ENCODE measurements at regions not wholly inside any gene's neighbourhood (a gene's known extent, or its start where the extent isn't known, plus 50 kb on each side); places are given as distances from the start of the nearest gene placed in this dataset.

DNA sequence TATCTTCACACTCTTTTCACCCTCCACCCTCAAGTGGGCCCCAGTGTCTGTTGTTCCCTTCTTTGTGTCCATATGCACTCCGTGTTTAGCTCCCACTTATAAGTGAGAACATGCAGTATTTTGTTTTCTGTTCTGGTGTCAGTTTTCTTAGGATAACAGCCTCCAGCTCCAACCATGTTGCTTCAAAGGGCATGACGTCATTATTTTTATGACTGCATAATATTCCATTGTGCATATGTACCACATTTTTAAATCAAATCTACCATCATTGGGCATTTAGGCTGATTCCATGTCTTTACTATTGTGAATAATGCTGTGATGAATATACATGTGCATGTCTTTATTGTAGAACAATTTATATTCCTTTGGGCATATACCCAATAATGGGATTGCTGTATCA, 140.3 kb downstream of the LYPLAL1 start:
- DNase-seq (ENCODE audit: low read depth) = no peak

DNA sequence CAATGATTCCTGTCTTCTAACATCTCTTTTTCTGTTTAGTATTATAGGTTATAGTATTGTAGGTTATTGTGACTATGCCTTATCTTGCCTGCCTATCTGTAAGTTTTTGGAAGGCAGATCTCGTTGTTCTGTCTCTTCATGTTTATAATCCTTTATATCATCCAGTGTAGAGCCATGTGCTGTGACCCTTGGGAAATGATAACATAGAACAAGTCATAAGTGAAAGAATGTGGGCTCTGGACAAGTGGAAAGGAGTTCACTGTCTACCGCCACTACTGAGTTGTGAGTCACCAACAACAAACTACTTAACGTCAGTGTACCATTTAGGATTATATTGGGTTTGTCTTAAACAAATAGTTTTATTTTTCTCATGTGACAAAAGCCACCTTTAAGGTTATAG, 139.3 kb downstream of the LYPLAL1 start:
- no peak for DNase-seq (ENCODE audit: low read depth)

DNA sequence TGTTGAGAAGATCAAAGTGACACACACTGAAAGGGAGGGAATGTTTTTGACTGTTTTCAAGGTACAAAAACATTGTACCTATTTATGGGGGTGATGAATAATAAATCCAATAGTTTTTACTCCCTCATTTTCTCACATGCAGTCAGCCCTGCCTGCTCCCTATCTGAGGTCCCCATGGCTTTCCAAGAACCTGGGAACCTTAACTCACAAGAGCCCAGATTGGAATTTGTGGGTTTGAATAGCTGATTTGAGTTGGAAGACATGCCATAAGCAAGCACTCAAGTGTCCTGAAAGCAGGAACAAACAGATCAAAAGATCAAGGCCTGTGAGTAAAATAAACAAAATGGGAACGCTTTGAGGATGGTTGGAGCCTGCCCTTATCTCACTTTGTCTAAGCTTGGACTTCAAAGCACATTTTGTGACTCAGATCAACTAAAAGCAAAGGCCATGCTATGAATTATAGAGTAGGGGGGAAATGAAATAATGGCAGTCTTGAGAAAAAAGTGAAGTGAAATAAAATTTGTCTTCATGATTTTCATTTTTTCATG, 136.6 kb downstream of the LYPLAL1 start:
- no peak for DNase-seq (ENCODE audit: low read depth)

DNA sequence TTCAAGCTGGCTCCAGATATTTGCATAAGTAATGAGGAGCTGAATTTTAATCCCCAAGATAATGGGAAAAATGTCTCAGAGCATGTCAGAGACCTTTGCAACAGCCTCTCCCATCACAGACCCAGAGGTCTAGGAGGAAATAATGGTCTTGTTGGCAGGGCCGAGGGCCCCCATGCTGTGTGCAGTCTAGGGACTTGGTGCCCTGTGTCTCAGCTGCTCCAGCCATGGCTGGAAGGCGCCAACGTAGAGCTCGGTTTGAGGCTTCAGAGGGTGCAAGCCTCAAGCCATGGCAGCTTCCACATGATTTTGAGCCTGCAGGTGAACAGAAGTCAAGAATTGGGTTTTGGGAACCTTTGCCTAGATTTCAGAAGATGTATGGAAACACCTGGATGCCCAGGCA, 134.7 kb downstream of the LYPLAL1 start:
- DNase-seq (ENCODE audit: low read depth) = no peak

DNA sequence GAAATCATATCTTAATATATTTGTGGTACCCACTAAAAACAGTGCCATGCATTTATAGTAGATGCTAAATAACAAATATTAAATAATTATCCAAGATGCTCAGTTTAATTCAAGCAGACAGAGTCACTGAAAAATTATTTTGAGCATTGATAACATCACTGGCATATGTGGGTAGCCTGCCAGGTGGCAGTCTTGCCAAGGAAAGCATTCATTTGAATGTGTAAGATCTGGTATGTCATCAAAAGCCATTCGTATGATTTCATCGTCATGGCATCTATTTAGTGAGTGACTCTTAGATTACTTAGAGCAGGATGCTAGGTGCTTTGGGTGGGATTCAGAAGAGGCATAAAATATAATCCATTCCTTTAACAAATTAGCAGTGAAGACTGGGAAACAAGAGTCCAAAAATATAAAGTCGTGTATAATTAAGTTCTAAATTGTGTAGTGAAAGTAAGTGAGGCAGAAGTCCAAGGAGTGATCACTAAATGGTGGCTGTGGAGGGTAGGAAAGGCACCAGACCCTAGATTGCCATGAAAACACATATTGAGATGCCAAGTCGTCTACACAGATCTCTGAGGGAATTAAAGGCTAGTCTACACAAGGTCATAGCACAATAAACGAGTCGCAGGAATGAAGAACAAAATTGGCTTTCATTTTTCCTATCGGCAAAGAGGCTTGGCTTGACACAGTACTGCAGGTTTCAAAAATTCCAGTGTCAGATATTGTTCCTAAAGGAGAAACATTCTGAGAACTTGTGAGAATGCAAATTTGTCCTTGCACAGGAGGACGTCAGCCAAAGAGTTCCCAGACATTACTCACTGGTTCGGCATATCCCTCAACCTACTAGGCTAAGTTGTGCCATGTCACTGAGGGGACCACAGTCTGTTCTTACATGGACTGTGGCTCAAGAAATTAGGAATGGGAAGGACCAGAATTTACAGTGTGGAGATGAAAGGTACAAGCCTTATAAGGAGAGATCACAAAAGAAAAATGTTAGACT, 130.8 kb downstream of the LYPLAL1 start:
- DNase-seq (ENCODE audit: low read depth) = no peak

DNA sequence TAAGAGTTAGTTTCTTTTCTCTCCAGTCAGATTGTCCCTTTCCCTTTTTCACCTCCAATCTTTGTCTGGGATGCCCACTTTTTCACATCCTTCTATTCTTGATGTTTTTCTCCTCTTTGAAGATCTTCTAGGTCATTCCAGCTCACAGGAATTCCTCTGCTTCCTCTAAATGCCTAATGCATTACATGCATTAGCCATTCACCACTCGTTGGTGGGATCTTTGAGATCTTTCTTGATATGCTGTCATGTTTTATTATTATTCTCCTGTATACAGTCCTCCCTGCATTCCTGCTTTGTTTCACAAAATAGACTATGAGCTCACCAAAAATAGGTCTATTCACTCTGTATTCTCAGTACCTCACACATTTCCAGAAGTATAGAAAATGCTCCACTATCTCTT, 129.0 kb downstream of the LYPLAL1 start:
- no peak for DNase-seq (ENCODE audit: low read depth)

DNA sequence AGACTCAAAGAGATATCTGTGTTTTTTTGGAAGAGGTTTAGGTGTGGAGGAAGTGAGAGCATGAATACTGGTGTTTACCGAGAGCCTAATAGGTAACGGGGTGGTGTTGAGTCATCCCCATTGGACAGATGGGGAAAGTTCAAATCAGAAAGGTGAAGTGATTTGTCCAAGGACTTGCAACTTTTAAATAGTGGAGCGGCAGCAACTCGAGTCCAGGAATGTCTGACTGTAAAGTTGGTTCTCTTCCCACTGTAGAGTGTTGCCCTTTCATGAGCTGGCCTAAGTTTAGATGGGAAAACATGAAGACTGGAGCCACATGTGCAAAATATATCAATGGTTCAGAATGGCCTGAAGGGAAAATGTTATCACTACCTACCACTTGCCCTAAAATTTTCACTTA, 125.7 kb downstream of the LYPLAL1 start:
- no peak for DNase-seq (ENCODE audit: low read depth)

DNA sequence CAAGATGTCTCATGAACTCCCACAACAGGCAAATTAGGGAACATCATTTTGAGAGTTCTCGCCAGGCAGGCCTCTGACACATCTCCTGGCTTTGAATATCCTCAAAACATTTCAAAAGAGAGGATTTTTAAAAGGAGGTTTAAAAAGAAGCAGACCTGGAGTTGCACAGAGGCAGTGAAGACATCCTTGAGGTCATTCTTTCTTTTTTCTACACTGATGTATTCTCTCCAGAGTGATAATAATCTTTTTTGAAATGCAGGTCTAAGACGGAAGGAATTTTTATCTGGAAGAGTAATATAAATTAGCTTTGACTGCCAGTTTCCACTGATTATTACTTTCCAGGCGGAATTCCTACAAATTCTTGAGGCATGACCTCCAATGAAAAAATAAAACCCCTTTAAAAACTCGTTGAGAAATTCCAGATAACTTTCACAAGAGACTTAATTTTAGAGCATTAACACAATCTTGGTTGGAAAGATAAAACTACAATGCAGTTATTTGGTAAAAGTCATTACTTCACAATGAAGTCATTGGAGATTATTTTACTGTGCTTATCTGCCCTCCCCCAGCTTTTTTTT, 125.0 kb downstream of the LYPLAL1 start:
- DNase-seq (ENCODE audit: low read depth) = no peak

DNA sequence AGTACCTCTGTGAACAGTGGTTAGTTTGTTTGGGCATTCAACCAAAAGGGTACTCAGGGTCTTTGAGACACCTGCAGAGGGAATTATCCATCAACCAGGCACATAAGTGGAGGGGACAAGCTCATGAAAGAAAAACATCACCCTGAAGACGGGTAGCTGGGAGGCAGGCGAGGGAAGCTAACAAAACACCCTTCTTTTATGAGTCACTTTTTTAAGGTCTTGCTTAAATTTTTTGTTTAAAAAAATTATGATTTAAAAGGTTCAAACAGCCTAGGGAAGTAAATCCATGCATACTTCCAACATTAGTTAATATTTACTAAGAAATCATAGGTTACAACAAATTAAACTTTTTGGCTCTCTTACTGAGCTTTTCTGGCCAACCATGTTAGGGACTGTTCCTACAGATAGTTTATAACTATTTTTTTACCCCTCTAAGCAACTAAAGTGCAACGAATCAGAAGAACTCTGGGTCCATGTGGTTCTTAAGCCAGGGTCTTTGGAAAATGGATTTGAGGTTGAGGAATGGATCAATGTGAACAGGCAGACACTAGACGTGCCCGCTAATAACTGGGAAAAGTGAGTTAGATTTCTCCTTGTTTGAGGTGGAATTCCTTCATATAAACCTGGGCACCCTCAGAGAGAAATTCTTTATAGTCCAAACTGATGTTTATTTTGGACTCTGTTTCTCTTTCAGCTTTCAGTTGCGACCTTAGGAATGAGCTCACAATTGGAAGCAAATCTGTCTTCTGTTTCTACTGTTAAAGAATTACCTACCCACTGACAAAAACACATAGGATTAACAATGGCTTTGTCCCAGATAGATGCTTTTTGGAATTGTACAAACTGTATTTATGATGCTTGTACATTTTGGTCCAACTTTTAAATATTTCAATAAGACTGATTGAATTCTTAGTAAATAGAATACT, 123.0 kb downstream of the LYPLAL1 start:
- DNase-seq (ENCODE audit: low read depth) = no peak

DNA sequence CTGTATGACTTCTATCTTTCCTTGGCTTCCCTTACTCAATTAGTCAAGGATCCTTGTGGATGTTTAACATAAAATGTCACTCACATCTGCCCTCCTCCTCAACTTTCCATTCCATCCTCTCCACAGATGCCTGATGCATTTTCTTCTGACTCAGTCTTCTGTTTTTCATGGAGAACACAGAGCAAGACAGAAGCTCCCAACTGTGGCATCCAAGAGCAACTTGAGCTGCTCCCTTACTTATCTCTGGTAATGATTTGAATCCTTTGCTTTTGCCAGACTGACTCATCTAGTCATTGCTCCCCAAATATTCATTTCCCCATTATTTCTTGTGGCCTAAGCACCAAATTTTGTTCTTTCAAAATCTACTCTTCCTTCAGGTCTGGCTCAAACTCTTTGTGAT, 120.6 kb downstream of the LYPLAL1 start:
- DNase-seq (ENCODE audit: low read depth) = no peak

DNA sequence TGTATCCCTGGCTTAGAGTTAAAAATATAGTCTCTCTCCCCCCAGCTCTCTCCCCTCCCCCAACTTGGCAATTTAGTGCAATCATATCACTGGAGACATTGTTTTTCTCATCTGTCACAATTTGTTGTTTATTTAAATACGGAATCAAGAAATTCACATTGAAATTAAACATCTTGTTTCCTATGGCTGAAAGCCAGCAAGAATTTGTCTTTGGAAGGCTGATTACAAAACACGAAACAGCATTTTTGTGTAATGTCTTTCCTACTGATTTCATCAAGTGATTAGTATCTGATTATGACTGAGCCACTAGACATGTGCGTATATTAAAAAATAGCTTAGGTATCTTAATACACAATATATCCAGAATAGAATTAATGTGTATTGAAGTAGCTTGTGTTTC, 119.7 kb downstream of the LYPLAL1 start:
- DNase-seq (ENCODE audit: low read depth) = no peak

DNA sequence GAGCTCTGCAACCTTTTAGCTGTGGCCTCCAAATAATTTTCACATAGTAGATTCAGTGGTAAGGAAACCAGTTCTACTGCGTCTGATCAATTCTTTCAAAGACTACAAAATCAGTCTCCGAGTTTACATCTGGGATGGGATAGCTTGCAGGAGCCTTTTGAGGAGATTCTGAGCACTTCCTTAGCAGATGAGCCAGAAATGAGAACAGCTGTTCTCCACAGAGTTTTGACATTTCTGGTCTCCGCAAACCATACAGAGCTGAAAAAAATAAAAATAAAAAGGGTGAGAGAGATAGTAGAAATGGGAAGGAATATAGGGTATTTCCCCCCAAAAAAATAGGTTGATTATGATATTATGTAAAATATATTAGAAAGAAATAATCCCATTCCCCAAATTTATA, 119.3 kb downstream of the LYPLAL1 start:
- no peak for DNase-seq (ENCODE audit: low read depth)

DNA sequence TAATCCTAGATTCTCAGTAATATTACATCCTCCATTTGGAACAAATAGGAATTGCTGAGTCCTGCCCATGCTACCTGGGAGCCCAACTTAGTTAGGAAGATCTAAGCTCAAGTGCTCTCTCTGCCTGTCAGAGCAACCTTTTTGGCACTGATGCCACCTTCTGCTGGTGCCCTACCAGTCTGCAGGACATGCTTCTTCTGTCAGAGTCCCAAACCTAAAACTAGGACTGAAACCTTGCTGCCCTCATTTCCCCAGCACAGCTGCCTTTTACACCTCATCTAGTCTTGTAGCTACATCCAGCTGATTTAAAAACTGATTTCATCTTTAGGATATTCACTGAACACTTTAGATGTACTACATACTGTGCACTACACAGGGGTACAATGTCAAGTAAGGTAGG, 118.7 kb downstream of the LYPLAL1 start:
- DNase-seq (ENCODE audit: low read depth) = no peak

DNA sequence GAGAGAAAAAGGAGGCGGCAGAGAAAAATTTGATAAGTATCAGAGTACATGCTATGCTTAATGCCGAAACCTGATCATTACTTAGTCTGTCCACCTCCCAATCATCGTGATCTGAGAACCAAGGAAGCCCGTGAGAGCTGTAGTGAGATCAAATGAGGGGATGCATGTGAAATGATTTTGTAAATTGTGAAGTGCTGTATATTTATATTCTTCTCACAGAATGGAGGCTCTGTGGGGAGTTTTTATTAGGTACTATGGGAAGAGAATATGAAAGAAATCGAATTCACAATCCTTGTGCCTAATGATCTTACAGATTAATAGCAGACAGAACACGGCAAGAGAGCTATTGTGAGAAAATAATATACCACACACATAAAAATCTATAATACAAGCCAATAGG, 115.5 kb downstream of the LYPLAL1 start:
- no peak for DNase-seq (ENCODE audit: low read depth)

DNA sequence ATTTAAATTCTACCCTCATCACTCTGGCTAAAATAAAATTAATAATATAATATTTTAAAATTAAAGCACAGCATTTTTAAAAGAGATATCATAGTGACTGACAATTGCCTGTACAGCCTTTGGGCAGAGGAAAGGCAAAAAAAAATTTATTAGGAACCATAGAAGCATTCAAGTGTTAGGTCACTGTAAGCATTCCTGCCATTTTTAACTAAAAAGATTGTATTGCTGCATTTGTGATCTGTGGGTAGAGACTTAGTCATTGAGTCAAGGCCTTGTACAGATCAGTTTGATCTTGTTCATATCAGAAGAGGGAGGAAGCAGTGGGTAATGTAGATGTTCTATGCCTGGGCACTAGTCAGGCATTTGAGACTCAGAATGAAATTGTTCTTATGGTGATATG, 109.9 kb downstream of the LYPLAL1 start:
- DNase-seq (ENCODE audit: low read depth) = no peak

DNA sequence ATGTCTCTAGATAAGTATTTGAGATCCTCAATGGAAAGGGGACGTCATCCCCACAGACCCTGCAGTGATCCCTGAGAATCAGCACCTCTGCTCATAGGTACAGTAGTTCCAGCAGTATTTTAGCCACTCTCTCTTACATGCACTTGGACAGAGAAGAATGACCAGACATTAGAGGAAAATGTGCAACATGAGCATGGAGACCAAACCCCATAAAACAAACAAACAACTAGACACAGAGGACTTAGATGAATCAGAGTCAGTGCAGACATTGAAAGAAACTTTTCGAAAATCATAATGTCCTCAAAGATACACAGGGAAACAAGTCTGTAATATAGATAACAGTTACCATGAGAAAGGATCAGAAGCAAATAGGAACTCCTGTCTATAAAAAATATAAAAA, 108.2 kb downstream of the LYPLAL1 start:
- DNase-seq (ENCODE audit: low read depth) = no peak

DNA sequence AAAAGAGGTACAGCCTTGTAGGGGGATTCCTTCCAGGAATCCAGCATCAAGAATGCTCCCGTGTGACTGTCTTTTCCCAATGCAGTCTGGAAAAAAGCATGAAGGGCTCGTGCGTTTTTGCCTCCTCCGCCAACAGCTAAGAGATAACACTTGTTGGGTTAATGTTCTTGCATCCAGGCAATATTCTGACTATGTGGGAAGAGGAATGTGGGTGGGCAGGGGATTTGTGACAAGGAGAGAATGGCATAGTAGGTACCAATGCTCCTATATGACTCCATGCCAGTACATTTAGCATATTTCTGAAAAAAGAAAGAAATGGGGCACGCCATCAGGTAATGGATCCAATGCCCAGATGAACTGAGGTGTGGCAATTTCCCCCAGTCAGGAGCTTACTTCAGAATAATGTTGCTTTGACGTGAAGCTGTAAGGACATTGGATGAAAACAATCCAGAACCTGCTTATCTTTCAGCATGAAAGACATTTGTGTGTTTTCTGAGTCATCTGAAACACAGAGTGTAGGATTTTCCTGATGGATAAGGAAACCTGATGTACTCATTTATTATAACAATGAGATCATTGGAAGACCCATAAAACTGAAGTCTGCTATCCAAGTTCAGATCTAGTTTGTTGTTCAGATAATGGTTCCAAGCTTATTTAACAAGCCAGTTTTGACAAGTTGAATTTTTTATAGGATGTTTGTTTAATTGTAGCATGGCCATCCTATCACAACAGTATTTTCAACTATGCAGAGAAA, 105.5 kb downstream of the LYPLAL1 start:
- DNase-seq (ENCODE audit: low read depth) = no peak

DNA sequence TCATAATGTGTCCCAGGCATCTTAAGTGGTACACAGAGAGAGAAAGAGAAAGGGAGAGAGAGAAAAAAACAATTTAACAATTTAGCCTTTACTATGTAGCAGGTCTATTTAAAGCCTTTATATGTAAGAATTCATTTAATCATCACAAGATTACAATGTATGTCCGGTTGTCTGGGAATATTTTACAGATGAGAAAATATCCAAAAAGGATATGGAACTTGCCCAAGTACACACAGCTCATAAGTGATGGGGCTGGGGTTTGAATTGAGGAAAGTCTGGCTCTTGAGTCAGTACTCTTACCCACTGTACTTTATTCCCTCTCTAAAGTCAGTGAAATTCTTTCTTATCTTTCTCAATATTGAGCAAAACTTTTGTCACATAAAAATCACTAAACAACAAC, 104.6 kb downstream of the LYPLAL1 start:
- no peak for DNase-seq (ENCODE audit: low read depth)

DNA sequence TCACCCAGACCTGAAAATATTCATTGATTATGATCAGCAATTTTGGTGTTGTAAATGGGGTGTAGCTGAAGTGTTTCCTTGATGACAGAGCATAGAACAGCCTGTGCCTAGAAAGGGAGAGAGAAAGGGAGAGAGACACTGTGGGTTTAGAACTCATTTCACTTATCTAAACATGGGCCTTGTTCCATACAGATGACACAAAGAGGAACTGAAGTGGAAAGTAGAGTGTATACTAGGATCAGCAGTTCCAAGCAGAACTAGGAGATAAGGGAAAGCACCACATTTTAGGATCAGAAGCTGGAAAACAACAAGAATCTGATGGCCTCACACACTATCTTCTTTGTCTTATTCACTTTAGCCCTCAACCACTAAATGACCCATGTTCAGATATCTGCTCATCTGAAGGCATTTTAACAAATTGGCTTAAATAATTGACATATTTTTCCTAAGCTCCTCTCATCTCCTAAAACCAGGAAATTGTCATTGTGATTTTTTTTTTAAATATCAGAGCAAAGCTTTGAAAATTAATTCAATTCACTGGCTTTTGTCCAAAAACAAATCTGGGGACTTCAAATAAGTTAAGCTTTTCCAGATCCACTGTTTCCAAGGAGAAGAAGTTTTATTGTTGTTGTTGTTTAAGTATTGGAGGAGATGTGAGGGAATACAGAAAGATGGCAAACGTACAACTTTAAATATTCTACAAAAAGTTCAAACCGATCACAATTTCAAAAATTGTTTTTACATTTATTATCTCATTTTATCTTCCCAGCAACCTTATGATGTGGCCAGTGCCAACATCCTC, 103.8 kb downstream of the LYPLAL1 start:
- no peak for DNase-seq (ENCODE audit: low read depth)

DNA sequence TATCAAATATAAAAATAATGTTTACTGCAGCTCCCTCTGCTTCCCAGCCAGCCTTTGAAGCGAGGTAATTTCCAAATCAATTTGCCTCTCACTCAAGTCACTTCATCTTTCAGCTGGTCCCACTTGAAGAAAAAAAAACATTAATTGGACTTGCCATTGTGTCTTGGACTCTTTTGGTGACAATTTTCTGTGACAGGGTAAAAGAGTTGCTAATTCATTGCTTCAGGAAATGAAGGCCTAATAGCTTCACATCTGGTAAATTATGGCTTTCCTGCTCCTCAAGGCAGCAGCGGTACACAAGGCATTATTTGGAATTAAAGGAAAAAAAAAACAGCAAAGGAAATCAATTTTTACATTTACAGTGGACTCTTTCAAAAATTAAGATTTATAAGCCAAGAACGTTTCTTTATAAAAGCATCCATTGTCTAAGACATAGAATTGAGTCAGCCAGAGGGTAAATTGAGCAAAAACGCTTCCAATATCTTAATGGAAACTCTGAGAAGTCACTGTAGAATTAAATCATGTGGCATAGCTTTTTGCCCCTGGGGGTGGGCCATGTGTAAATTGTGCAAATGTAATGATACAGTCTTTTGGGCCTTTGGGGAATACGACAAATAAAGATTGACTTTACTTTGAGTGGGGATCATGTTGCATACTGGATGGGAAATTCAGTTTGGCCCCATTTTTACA, 102.5 kb downstream of the LYPLAL1 start:
- no peak for DNase-seq (ENCODE audit: low read depth)

Data from stimulated activated CD8-positive, alpha-beta memory T cell treated with anti-CD3 and anti-CD28 coated beads, Interleukin-12 subunit alpha, Interleukin-12 subunit beta, amount 100 ng/mL, for 1 hour (primary cell).